ENCODE measurements at regions not wholly inside any gene's neighbourhood (a gene's known extent, or its start where the extent isn't known, plus 50 kb on each side); places are given as distances from the start of the nearest gene placed in this dataset.

GRCh38 chr12:38543151-38543550 is 226.6 kb downstream of the ALG10B start:
- TF ChIP-seq TCF12 (IDR thresholded peaks at IDR 0.05; ENCODE audit: low read depth) (peak; percentile 29; the same call in 1 of the 2 replicates), EGR1 (IDR thresholded peaks at IDR 0.05) (no peak), EP300 (IDR thresholded peaks at IDR 0.05; ENCODE audit: borderline replicate concordance) (0 out of 2 replicates have a peak, but pooled peaks have one; percentile 13), ZBTB7A (IDR thresholded peaks at IDR 0.05; ENCODE audit: low read depth) (no peak), CREB1 (IDR thresholded peaks at IDR 0.05; ENCODE audit: low read depth) (no peak)

- TF ChIP-seq FOXM1 (IDR thresholded peaks at IDR 0.05; ENCODE audit: borderline replicate concordance, low read depth) (no peak), RAD21 (IDR thresholded peaks at IDR 0.05; ENCODE audit: low read depth) (peak; percentile 11; the same call in 1 of the 2 replicates)
Measured at GRCh38 chr12:38544330-38545066, 227.9 kb downstream of the ALG10B start.

- TF ChIP-seq RAD21 (IDR thresholded peaks at IDR 0.05; ENCODE audit: low read depth) (no peak), NFIC (IDR thresholded peaks at IDR 0.05) (no peak), YY1 (IDR thresholded peaks at IDR 0.05; ENCODE audit: low read depth) (no peak)
Measured at GRCh38 chr12:38547586-38547985, 231.0 kb downstream of the ALG10B start.

GRCh38 chr12:38555620-38556591 is 239.3 kb downstream of the ALG10B start:
- TF ChIP-seq NFIC (IDR thresholded peaks at IDR 0.05) (no peak), USF1 (IDR thresholded peaks at IDR 0.05) (peak; percentile 35; the same call in 1 of the 2 replicates), RAD21 (IDR thresholded peaks at IDR 0.05; ENCODE audit: low read depth) (no peak), ZBTB7A (IDR thresholded peaks at IDR 0.05; ENCODE audit: low read depth) (no peak), TAF1 (IDR thresholded peaks at IDR 0.05; ENCODE audit: low read depth) (no peak)

GRCh38 chr12:38556647-38557046 is 240.1 kb downstream of the ALG10B start:
- TF ChIP-seq NFIC (IDR thresholded peaks at IDR 0.05) (no peak), USF1 (IDR thresholded peaks at IDR 0.05) (no peak), EGR1 (IDR thresholded peaks at IDR 0.05) (no peak), RAD21 (IDR thresholded peaks at IDR 0.05; ENCODE audit: low read depth) (no peak), TAF1 (IDR thresholded peaks at IDR 0.05; ENCODE audit: low read depth) (no peak), REST (IDR thresholded peaks at IDR 0.05; ENCODE audit: low read depth) (no peak), YY1 (IDR thresholded peaks at IDR 0.05; ENCODE audit: low read depth) (no peak), EP300 (IDR thresholded peaks at IDR 0.05; ENCODE audit: borderline replicate concordance) (no peak)

- no peak for TF ChIP-seq ZBTB7A (IDR thresholded peaks at IDR 0.05; ENCODE audit: low read depth)
- TF ChIP-seq CEBPB (IDR thresholded peaks at IDR 0.05), result no peak
- no peak for TF ChIP-seq TEAD4 (IDR thresholded peaks at IDR 0.05)
- no peak for TF ChIP-seq RAD21 (IDR thresholded peaks at IDR 0.05; ENCODE audit: low read depth)
- TF ChIP-seq NFIC (IDR thresholded peaks at IDR 0.05), result no peak
- TF ChIP-seq CREB1 (IDR thresholded peaks at IDR 0.05; ENCODE audit: low read depth), result no peak
- TF ChIP-seq USF1 (IDR thresholded peaks at IDR 0.05), result no peak
- no peak for TF ChIP-seq TAF1 (IDR thresholded peaks at IDR 0.05; ENCODE audit: low read depth)
- no peak for TF ChIP-seq FOXM1 (IDR thresholded peaks at IDR 0.05; ENCODE audit: borderline replicate concordance, low read depth)
- no peak for TF ChIP-seq REST (IDR thresholded peaks at IDR 0.05; ENCODE audit: low read depth)
Measured at GRCh38 chr12:38585086-38585485, 268.5 kb downstream of the ALG10B start.
